Skin epidermis (tissue), 12 donors: ENCODE measurements at regions not wholly inside any gene's neighbourhood (a gene's known extent, or its start where the extent isn't known, plus 50 kb on each side); places are given as distances from the start of the nearest gene placed in this dataset.
A peak's percentile ranks its signal among the peaks of the same experiment; 100 is the strongest.

Experiments
- H3K27ac ChIP-seq, 21 experiments: fragments of 200-600 bp; sonication (generic) in 11 of 21; one replicate each; pipeline ENCODE4 v1.5.0; 2020; ENCODE audit warnings: mild to moderate bottlenecking in 3 of 21, inconsistent platforms in 2 of 21, moderate library complexity in 2 of 21
- H3K4me3 ChIP-seq, 7 experiments: fragments of 200-600 bp; sonication (generic) in 2 of 7; one replicate each; pipeline ENCODE4 v1.5.0; 2020; ENCODE audit warnings: inconsistent platforms in 2 of 7, mild to moderate bottlenecking in 2 of 7, moderate library complexity in 1 of 7

- no peak overlapping the region for H3K27ac ChIP-seq
- no peak overlapping the region for H3K4me3 ChIP-seq
Observed at GRCh38 chr18:28519997-28520396, 343.1 kb upstream of the CDH2 start.

DNA sequence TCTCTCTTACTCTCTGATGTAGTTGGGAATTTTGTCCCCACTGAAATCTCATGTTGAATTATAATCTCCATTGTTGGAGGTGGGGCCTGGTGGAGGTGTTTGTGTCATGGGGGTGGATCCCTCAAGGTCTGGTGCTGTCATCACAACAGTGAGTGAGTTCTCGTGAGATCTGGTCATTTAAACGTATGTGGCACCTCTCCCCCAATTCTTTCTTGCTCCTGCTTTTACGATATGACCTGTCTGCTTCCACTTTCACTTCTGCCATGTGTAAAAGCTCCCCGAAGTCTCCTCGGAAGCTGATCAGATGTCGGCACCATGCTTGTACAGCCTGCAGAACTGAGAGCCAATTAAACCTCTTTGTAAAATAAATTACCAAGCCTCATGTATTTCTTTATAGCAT is 337.8 kb upstream of the CDH2 start:
- no peak overlapping the region for H3K27ac ChIP-seq
- H3K4me3 ChIP-seq: no peak overlapping the region

DNA sequence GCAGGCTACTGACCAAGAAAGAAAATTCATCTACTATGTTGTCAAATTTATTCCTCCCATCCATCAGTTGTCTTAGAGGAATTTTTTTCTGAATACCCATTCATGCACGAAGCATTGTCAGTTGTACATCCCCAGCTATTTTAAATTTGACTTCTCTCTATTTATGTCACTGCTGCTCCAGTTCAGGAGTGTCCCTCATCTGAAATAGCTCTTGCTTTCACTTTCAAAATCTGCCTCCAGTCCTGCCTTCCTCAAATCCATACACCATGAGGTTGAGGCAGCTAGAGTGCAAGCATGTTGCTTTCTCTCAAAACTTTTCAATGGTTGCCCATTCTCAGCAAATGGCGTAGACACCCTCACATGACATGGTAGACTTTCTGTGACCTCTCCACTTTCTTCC is 335.4 kb upstream of the CDH2 start:
- Histone ChIP-seq H3K27ac (no peak overlapping the region), H3K4me3 (no peak overlapping the region)

- H3K4me3 ChIP-seq: no peak overlapping the region
- H3K27ac ChIP-seq: no peak overlapping the region
Observed at GRCh38 chr18:28511413-28511821, 334.5 kb upstream of the CDH2 start.

- Histone ChIP-seq H3K4me3 (no peak overlapping the region), H3K27ac (no peak overlapping the region)
Observed at GRCh38 chr18:28510210-28510609, 333.3 kb upstream of the CDH2 start.

DNA sequence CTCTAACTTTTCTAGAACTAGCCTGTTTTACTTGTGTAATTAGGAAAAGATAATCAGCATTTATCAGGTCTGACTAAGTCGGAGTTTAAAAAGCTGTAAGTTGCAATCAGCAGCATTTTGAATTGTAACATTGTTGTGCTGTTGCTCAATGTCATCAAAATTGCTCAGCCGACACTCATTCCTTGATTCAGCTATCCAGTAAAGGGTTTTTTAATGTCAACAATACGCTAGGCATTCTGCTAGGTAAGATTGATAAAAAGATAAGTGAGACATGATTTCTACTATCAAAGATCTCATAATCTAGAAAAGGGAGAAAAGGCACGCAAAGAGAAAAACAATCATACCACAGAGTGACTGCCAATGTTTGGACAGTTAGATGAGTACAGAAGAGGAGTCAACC is 327.1 kb upstream of the CDH2 start:
- no peak overlapping the region for H3K4me3 ChIP-seq
- H3K27ac ChIP-seq: no peak overlapping the region

GRCh38 chr18:28494151-28494550 is 317.2 kb upstream of the CDH2 start:
- H3K4me3 ChIP-seq: no peak overlapping the region
- no peak overlapping the region for H3K27ac ChIP-seq

DNA sequence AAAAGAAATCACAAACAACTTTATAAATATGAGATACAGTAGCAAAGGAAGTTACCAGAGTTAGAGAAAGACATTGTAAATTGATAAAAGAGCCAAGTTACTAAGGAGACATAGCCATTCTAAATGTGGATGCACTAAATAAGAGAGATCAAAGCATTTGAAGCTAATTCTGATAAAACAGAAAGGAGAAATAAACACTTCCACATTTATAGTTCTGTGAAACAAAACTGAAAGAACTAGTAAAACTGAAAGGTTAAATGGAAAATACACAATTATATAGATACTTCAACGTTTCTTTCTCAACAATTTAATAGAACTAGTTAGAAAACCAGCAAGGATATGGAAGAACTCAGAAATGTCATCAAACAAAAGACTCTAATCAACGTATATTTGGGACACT is 309.0 kb upstream of the CDH2 start:
- Histone ChIP-seq H3K4me3 (no peak overlapping the region), H3K27ac (peak overlapping the region in 1 of 21 experiments; percentile 16)

GRCh38 chr18:28485210-28485801 is 308.4 kb upstream of the CDH2 start:
- H3K27ac ChIP-seq: peak overlapping the region in 1 of 21 experiments; percentile 16
- H3K4me3 ChIP-seq: no peak overlapping the region

DNA sequence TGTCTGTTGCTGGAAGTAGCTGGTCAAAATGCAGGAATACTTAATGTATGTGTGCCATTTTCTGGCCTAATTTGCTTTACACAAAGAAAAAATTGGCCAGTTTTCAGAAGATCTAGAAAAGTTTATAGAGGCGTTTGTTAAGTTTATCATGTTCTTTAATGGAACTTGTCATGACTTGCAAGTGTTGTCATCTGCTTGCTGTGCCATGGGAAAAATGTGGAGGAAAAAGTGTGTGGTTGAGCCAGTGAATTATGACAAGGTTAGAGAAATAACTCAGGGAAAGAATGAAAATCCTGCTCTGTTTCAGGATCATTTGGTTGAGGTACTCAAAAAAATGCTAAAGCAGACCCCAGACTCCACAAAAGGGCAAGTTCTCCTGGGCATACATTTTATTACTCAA is 301.6 kb upstream of the CDH2 start:
- Histone ChIP-seq H3K27ac (no peak overlapping the region), H3K4me3 (no peak overlapping the region)

- Histone ChIP-seq H3K27ac (no peak overlapping the region), H3K4me3 (no peak overlapping the region)
Observed at GRCh38 chr18:28476302-28476701, 299.4 kb upstream of the CDH2 start.

GRCh38 chr18:28469946-28470345 is 293.0 kb upstream of the CDH2 start:
- no peak overlapping the region for H3K27ac ChIP-seq

GRCh38 chr18:28468901-28469300 is 292.0 kb upstream of the CDH2 start:
- Histone ChIP-seq H3K4me3 (no peak overlapping the region), H3K27ac (no peak overlapping the region)

More at GRCh38 chr18:28469946-28470345, 293.0 kb upstream of the CDH2 start:
- H3K4me3 ChIP-seq: no peak overlapping the region

DNA sequence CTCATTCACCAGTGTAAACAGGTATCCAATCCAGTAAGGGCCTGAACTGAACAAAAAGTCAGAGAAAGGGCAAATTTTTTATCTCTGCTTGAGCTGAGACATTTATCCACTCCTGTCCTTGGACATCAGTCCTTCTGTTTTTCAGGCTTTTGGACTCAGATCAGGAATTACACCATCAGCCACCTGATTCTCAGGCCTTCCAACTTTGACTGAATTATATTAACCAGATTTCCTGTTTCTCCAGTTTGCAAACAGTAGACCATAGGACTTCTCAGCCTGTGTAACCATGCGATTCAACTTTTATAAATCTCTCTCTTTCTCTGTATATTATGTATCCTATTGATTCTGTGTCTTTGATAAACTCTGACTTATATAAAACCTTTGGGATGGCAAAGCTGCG is 289.3 kb upstream of the CDH2 start:
- Histone ChIP-seq H3K27ac (no peak overlapping the region), H3K4me3 (no peak overlapping the region)

DNA sequence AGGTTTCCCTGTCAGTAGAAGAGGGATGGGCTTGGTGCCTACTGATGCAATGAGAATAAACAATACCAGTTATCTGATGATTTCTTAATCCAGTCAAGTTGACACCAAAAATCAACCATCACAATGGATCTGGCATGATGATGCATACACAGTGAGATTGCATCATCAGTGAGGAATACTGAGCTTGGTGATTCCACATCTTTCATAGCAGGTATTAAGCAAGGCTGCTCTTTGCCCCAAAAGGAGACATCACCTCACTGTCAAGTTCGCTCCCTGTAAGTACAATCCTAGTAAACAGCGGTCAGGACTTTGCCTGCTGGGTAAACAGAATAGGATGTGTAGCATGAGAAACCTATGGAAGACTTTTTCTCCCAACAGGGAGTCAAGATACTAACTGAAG is 282.7 kb upstream of the CDH2 start:
- Histone ChIP-seq H3K4me3 (no peak overlapping the region), H3K27ac (no peak overlapping the region)

DNA sequence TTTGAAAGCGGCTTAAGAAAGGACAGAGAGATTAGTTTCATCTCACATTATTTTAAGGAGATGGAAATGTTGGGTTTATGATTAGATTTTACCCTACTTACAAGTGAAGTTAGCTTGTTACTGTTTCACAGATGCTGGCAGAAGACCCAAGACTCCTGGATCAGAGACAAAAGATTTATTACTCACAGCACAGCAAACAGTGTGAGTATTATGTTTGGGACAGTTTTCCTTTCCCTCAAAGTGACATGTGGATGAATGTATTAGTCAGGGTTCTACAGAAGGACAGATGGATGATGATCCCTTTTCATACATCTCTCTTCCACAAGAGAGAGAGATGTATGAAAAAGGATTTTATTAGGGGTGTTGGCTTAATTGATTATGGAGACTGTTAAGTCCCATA is 281.8 kb upstream of the CDH2 start:
- H3K27ac ChIP-seq: no peak overlapping the region
- H3K4me3 ChIP-seq: no peak overlapping the region

DNA sequence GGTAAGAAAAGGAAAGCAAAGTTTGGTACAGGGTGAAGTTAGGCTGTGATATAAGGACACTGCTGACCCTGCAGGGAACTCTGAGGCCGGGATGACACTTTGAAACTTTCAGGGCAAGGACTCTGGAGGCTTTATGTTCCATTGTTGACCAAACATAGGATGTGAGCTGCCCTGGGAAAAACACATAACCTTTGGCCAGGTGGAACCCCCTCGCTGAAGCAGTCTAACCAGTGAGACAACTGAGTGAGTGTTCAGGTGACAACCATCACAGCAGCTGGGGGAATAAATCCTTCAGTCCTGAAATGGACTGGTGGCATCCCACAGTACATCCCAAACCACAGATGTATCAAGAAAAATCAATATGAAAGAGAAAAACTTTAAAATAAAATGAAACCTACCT is 280.9 kb upstream of the CDH2 start:
- Histone ChIP-seq H3K4me3 (no peak overlapping the region), H3K27ac (no peak overlapping the region)

- H3K4me3 ChIP-seq: no peak overlapping the region
- no peak overlapping the region for H3K27ac ChIP-seq
Observed at GRCh38 chr18:28455971-28456370, 279.0 kb upstream of the CDH2 start.

- no peak overlapping the region for H3K27ac ChIP-seq
Observed at GRCh38 chr18:28439870-28440269, 262.9 kb upstream of the CDH2 start.

GRCh38 chr18:28438381-28438780 is 261.5 kb upstream of the CDH2 start:
- H3K4me3 ChIP-seq: no peak overlapping the region
- H3K27ac ChIP-seq: no peak overlapping the region

More at GRCh38 chr18:28439870-28440269, 262.9 kb upstream of the CDH2 start:
- H3K4me3 ChIP-seq: no peak overlapping the region

DNA sequence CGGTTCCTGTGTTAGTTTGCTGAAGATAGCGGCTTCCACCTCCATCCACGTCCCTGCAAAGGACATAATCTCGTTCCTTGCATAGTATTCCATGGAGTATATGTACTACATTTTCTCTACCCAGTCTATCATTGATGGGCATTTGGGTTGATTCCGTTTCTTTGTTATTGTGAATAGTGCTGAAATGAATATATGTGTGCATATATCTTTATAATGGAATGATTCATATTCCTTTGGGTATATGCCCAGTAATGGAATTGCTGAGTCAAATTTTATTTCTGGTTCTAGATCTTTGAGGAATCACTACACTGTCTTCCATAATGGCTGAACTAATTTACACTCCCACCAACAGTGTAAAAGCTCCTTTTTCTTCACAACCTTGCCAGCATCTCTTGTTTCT is 255.4 kb upstream of the CDH2 start:
- no peak overlapping the region for H3K4me3 ChIP-seq
- no peak overlapping the region for H3K27ac ChIP-seq

DNA sequence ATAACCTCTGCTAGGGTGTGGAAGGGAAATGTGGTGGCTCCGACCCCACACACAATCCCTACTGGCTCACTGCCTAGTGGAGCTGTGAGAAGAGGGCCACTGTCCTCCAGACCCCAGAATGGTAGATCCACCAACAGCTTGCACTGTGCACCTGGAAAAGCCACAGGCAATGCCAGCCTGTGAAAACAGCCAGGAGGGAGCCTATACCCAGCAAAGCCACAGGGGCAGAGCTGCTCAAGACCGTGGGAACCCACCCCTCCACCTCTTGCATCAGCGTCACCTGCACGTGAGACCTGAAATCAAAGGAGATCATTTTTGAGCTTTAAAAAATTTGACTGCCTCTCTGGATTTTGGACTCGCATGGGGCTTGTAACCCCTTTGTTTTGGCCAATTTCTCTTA is 249.0 kb upstream of the CDH2 start:
- Histone ChIP-seq H3K4me3 (no peak overlapping the region), H3K27ac (no peak overlapping the region)
